ENCODE measurements at regions not wholly inside any gene's neighbourhood (a gene's known extent, or its start where the extent isn't known, plus 50 kb on each side); places are given as distances from the start of the nearest gene placed in this dataset.
"Not testable (repeated sequence)": the region's sequence is repeated elsewhere in the genome, so short reads cannot be mapped to it uniquely, and the experiment has no call there.

GRCh38 chr7:4319280-4319679 lies 362.8 kb upstream of the FOXK1 start:
- no peak overlapping the region for H3K4me3 ChIP-seq
- H3K27ac ChIP-seq = no peak overlapping the region

- Histone ChIP-seq H3K27ac (no peak overlapping the region), H3K4me3 (no peak overlapping the region)
Measured at GRCh38 chr7:4325732-4326131, 356.4 kb upstream of the FOXK1 start.

DNA sequence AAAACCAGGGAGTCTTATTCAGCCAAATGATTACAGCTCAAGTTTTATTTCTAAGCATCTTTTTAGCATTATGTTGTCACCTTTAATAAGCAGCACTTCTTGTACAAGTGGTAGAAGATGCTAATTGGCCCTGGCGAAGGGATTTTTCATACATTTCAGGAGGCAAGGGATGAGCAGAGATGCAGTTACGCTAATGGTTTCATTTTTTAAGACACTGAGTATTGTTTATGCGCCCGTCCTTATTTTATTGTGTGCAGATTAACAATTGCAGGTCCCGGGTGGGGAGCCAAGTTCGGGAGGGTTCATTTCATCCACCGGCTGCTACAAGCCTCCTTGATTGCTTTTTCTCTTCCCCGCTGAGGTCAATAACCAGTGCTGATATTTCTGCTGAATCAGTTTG lies 350.4 kb upstream of the FOXK1 start:
- Histone ChIP-seq H3K27ac (no peak overlapping the region), H3K4me3 (no peak overlapping the region)

- Histone ChIP-seq H3K4me3 (no peak overlapping the region), H3K27ac (no peak overlapping the region)
Measured at GRCh38 chr7:4338556-4338955, 343.5 kb upstream of the FOXK1 start.

GRCh38 chr7:4343272-4344247 lies 338.5 kb upstream of the FOXK1 start:
- Histone ChIP-seq H3K4me3 (no peak overlapping the region), H3K27ac (no peak overlapping the region)

- Histone ChIP-seq H3K4me3 (no peak overlapping the region), H3K27ac (no peak overlapping the region)
Measured at GRCh38 chr7:4345004-4345403, 337.1 kb upstream of the FOXK1 start.

DNA sequence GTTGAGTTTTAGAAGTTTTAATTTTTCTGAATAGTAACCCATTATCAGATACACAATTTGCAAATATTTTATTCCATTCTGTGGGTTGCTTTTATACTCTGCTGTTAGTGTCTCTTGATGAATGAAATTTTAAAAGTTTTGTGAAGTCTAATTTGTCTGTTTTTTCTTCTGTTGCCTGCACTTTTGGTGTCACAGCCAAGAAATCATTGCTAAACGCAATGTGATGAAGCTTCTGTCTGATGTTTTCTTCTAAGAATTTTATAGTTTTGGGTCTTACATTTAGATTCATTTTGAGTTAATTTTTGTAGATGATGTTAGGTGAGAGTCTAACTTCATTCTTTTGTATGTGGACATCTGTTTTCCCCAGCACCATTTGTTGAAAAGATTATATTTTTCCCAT lies 330.0 kb upstream of the FOXK1 start:
- H3K4me3 ChIP-seq = no peak overlapping the region

GRCh38 chr7:4361774-4362173 lies 320.3 kb upstream of the FOXK1 start:
- no peak overlapping the region for H3K4me3 ChIP-seq
- H3K27ac ChIP-seq = no peak overlapping the region

More for the DNA sequence above, 330.0 kb upstream of the FOXK1 start:
- no peak overlapping the region for H3K27ac ChIP-seq

- Histone ChIP-seq H3K4me3 (no peak overlapping the region), H3K27ac (no peak overlapping the region)
Measured at GRCh38 chr7:4383584-4383983, 298.5 kb upstream of the FOXK1 start.

GRCh38 chr7:4386190-4386589 lies 295.9 kb upstream of the FOXK1 start:
- Histone ChIP-seq H3K27ac (no peak overlapping the region), H3K4me3 (no peak overlapping the region)

DNA sequence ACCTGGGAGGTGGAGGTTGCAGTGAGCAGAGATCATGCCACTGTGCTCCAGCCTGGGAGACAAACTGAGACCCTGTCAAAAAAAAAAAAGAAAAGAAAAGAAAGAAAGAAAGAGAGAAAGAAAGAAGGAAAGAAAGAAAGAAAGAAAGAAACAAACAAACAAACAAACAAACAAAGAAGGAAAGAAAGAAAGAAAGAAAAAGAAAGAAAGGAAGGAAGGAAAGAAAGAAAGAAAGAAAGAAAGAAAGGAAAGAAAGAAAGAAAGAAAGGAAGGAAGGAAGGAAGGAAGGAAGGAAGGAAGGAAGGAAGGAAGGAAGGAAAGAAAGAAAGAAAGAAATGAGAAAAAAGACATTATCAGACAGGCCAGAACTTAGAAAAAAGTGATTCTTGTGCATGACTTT lies 291.0 kb upstream of the FOXK1 start:
- not testable (repeated sequence) for H3K4me3 ChIP-seq, H3K27ac ChIP-seq

DNA sequence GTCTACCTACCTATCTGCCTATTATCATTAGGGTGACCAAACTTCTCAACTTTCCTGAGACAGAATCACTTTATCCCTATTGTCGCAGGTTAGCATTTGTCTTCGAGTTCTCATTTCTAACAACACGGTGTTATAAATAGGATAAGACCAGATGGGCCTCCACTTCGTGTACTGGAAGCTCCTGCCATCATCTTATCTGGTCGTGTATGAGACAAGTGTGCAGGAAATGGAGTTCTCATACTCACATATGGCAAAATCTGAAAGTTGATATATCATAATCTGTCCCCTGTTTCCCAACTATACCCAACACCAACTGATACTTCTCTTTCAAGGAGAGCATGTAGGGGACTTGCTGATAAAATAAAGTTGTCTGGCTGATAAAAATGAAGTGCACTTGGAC lies 287.4 kb upstream of the FOXK1 start:
- H3K27ac ChIP-seq = no peak overlapping the region

GRCh38 chr7:4399121-4399520 lies 283.0 kb upstream of the FOXK1 start:
- H3K27ac ChIP-seq = no peak overlapping the region
- H3K4me3 ChIP-seq = no peak overlapping the region

More for the DNA sequence above, 287.4 kb upstream of the FOXK1 start:
- H3K4me3 ChIP-seq = no peak overlapping the region

DNA sequence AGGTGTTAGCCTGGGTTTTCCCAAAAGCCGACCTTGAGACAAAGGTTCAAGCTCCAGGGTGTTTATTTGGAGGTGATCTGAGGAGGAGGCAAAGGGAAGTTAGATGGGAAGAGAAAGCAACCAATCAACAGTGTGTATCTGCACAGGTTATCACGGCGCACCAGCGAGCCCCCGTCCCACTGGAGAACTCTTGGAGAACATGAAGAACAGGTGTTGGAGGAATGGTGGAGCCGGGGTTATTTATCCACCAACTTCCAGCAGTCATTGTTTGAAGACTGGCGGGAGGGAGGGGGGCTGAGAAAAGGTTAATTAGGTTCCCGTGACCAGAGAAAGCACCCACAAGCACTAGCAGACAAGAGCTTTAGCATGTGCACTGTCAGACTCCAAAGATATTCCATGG lies 282.5 kb upstream of the FOXK1 start:
- no peak overlapping the region for H3K27ac ChIP-seq
- H3K4me3 ChIP-seq = no peak overlapping the region

GRCh38 chr7:4406288-4407058 lies 275.6 kb upstream of the FOXK1 start:
- no peak overlapping the region for H3K4me3 ChIP-seq

GRCh38 chr7:4409946-4410345 lies 272.1 kb upstream of the FOXK1 start:
- no peak overlapping the region for H3K27ac ChIP-seq

More at GRCh38 chr7:4406288-4407058, 275.6 kb upstream of the FOXK1 start:
- H3K27ac ChIP-seq = no peak overlapping the region

GRCh38 chr7:4416396-4417056 lies 265.6 kb upstream of the FOXK1 start:
- no peak overlapping the region for H3K27ac ChIP-seq
- H3K4me3 ChIP-seq = no peak overlapping the region

More at GRCh38 chr7:4409946-4410345, 272.1 kb upstream of the FOXK1 start:
- no peak overlapping the region for H3K4me3 ChIP-seq

DNA sequence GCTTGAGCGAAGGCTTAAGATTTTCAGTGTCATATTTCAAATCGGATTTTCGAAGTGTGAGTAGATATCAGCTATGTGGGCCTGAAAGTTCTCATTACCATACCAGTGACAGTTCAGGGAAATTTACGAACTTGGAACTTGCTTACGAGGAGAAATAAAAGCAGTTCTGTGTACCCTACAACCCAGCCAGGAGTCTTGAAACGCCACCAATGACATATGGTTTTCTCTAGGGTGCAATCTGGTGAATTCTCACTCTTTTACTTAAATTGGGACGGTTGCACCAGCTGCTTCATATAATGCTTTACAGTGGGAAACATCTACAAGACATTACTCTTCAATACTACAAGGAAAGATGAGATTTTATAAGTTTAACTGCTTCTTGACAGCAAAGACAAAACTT lies 253.6 kb upstream of the FOXK1 start:
- H3K4me3 ChIP-seq = no peak overlapping the region
- H3K27ac ChIP-seq = no peak overlapping the region

DNA sequence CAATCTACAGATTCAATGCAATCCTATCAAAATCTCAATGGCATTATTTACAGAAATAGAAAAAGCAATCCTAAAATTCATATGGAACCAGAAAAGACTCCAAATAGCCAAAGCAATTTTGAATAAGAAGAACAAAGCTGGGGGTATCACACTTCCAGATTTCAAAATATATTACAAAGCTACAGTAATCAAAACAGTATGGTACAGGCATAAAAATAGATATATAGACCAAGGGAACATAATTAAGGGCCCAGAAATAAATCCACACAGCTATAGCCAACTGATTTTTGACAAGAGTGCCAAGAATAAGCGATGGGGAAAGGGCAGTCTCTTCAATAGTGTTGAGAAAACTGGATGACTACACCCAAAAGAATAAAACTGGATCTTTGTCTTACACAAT lies 251.9 kb upstream of the FOXK1 start:
- Histone ChIP-seq H3K4me3 (no peak overlapping the region), H3K27ac (no peak overlapping the region)

DNA sequence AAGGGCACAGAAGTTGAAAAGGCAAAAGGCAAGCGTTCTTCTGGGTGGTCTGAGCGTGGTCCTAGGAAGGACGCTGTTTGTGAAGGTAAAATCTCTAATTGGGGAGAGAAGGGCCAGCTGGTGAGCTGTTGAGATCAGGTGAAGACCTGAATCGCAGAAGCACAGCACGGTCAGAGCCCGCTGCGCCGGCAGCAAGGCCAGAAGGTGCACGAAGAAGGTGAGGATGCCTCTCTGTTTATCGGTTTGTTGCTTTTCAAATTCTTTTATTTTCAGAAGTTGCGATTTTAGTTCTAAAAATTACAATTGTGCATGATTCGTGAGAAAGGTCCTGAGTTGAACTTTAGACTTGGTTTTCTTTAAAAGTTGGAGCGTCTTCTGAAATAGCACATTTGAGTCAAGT lies 247.8 kb upstream of the FOXK1 start:
- no peak overlapping the region for H3K27ac ChIP-seq
- no peak overlapping the region for H3K4me3 ChIP-seq

Measured in skin epidermis (tissue), 12 donors.